Superior temporal gyrus (tissue), 1 donor: ENCODE measurements at regions not wholly inside any gene's neighbourhood (a gene's known extent, or its start where the extent isn't known, plus 50 kb on each side); places are given as distances from the start of the nearest gene placed in this dataset.
A peak's percentile ranks its signal among the peaks of the same experiment; 100 is the strongest.

Source experiments
- DNase-seq: peaks from one replicate; pipeline ENCODE4 v3.0.0-alpha.2; 2016; ENCODE audit errors: extremely low spot score

DNA sequence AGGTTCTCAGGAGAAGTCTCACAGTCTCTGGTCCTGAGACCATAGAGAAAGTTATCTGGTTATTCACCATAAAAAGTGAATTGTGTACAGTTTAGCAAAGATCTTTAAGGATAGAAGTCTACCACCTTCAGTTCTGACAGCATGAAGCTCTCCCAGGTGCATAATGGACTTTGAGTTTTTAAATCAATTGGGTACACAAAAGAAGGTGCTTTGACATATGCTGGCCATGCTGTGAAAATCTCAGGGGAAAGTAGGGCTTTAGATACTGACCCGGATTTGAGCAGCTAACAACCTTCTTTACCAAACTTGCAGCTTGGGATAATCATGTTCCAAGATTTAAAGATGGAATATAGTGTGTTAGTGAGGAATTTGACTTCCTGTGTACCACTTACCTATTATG lies 264.2 kb downstream of the ZSWIM6 start:
- DNase-seq = no peak

DNA sequence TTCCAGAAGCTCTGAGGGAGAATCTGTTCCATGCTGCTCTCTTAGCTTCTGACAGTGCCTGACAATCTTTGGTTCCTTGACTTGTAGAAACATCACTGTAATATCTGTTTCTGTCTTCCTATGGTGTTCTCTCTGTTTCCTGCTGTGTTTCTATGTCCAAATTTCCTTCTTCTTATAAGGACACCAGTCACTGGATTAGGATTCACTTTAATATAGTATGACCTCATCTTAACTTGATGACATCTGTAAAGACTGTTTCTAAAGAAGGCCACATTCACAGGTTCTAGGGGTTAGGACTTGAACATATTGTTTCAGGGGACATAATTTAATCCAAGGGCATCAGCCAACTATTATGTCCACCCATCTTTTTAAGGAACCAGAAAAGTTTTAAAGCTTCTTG lies 265.6 kb downstream of the ZSWIM6 start:
- no peak for DNase-seq

DNA sequence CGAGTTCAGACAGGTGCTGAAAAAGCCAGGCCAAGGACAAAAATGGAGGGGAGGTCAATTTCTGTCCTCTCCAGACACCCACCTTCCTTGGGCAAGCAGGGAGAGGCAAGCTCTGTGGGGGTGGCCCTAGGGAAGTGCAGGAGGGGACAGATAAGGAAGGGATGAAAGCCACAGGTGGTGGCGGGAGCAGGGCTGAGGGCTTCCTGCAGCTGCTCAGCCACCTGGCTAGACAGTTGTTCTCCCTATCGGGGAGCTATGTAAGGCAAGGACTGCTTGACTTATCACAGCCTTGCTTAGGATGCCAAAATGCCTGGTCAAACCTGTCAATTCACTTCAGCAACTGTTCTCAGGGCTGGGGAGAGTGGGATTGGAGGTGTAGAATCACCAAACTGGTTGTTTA lies 266.1 kb downstream of the ZSWIM6 start:
- DNase-seq = no peak

GRCh38 chr5:61599370-61600122 lies 267.5 kb downstream of the ZSWIM6 start:
- no peak for DNase-seq

DNA sequence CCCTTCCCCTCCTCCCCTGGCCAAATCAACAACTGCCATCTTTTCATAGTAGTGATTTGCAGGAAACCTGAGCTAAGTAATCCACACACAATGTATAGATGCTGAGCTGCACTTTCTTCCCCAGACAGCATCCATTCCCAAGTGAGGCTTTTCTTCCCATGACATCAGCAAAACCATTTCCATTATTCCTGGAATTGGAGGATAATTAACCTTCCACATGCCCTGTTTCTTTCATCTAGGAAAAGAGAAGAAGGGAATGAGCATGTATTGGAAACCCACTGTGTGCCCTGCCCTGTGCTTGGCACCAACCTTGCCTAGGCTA lies 268.0 kb downstream of the ZSWIM6 start:
- no peak for DNase-seq

GRCh38 chr5:61600945-61601511 lies 269.0 kb downstream of the ZSWIM6 start:
- DNase-seq = no peak

DNA sequence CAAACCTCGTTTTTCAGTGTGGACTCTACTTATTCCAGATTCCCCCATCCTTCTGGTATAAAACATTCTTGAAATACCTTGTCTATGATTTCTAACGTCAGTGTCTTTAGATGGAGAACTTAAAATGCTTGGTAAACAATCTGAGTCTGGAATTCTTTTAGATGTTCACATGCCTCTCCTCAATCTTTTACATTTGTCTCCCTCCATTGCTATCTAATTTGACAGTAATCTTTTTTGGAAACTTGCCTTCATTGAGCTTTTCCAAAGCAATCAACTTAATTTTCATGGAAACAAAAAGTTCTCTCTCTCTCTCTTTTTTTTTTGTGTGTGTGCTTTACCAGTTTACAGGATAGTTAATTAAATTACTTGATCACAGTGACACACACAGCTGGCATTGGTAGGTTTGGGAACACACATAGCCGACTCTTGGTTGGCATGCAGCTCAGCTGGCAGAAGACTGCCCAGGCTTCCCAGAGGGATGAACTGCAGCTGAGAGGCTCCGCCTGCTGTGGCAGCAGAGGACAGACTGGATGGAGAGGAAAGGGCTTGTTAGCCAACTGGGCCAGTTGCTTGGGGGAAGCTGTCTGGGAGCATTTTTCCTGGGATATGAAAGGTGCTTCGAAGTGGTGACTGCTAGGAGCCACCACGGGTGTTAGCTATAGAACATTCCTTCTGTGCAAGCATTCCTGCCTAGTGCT lies 271.3 kb downstream of the ZSWIM6 start:
- DNase-seq = peak; percentile 88

DNA sequence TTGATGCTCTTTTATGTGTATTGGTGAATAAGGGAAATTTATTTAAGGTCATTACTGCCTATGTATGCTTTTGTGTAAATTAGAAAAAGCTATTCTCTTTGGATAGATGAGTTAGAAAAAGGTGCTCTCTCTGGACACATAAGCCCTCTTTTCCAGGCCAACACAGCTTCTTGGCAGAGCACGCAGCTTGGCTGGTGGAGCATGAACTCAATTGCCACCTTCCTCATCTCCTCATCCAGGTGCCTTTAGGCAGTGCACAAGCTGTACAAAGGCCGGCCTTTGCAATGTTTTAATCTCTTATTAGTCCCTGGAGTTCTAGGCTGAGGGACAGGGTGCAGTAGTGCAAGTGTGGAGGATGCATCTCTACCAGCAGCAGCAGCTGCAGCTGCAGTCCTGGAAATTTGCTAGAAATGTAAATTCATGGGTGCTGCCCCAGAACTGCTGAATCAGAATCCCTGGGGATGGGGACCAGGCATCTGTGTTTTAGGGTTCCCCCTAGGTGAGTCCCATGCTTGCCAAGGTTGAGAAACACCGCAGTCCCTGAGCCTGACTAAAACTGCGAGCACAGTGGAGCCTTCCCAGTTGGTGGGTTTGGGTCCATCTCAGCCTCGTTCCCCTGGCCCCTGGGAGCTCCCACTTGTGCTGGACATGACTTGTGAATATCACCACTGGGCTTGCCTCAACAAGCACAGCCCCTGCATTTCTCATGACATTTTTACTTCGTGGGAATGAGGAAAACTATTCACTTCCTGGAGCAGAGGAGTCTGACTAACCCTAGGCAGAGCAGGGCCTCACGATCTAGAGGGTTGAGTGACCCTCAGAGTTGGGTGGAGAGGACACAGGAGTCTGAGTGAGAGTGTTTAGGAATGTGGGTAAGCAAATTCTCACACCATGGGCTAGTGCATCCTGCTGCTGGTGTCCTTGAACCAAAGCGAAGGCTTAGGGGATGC lies 272.3 kb downstream of the ZSWIM6 start:
- DNase-seq = no peak

DNA sequence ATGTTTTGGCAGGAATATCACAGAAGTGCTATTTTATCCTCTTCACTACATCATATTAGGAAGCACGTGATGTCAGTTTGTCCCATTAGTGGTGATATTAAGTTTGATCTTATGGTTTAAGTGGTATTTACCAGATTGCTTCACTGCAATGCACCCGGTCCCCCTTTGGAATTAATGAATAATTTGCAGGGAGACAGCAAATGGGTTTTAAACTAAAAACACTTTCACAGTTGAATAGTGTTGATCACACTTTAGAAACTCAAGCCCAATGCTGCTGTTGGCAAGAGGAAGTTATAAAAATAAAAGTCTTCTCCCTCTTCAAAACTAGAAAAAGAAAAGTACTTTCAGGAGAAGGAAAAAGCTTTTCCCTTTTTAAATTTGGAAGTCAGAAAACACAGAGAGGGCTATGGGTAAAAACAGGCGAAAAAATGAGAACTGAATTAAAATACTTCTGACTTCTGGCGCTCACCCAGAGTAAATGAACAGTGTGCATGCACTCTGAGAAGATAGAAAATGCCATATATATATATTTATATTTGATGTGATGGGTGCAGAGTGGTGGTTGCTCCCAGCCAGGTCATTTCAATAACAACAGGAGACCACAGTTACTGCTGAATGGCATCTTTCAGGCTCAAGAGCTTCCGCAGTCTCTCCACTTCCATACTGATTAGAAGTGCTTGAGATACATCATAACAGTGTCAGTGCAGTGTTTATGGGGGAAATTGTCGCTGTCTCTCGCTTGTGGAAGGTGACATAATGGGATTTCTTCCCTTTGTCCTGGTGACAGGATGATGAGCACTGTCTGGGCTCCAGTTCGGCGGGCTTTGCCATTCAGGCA lies 278.0 kb downstream of the ZSWIM6 start:
- DNase-seq = peak; percentile 52

DNA sequence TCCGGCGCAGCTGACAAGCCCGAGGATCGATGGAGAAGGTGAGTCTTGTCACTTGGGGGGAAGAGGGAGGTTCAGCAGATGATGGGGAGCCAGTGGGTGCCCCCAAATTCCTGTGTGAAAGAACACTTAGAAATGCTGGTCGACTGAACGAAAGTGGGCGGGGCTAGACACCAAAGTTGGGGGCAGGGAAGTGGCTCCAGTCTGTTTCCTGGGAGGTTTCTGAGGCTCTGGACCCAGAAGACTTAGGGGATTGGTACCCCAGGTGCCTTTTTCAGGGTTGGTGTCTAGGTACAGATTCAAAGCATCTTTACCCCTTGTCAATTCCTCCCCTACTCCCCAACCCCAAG lies 278.6 kb downstream of the ZSWIM6 start:
- DNase-seq = no peak

GRCh38 chr5:61612431-61612830 lies 280.4 kb downstream of the ZSWIM6 start:
- DNase-seq = no peak

GRCh38 chr5:61613679-61614078 lies 281.6 kb downstream of the ZSWIM6 start:
- no peak for DNase-seq

GRCh38 chr5:61614606-61615005 lies 282.5 kb downstream of the ZSWIM6 start:
- DNase-seq = no peak

DNA sequence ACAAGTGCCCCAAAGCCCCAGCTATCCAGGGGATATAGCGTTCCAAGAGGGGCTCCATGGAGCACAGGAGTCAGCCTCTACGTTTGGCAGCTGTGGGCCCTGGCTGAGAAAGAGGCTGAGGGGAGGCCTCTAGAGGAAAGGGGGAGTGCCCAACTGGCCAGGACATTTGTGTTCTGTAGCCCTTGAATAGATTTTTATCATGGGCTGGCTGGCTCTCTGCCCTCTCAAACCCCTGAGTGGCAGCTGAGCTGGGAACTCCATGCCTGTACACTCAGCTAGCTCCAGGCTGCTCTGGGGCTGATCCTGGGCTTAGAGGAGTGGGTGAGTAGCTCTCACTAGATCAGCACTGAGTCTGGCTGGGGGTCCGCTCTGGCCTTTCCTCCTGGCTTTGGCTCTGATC lies 285.0 kb downstream of the ZSWIM6 start:
- peak; percentile 39 for DNase-seq

DNA sequence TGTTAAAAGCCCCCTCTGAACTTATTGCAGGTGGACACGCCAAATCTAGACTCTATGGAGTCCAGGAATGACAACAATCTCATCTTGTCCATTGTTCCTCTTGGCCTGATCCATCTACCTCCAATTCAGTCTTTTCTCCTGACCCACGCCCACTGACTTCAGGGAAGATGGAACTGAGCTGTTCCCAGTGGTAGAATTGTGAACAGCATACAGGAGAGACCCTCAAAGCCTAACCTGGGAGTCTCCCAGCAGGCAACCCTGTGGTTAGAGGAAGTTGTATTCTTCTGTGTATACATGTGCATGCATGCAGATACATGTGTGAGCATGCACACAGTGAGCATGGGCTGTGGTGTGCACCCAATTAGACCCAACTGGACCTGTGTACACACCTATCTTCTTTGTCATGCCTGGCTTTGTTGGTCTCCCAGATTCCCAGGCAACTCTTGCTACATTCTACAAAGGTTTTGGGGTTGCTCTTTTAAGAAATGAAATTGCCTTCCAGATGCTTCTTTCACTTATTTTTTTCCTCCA lies 286.0 kb downstream of the ZSWIM6 start:
- peak; percentile 11 for DNase-seq

DNA sequence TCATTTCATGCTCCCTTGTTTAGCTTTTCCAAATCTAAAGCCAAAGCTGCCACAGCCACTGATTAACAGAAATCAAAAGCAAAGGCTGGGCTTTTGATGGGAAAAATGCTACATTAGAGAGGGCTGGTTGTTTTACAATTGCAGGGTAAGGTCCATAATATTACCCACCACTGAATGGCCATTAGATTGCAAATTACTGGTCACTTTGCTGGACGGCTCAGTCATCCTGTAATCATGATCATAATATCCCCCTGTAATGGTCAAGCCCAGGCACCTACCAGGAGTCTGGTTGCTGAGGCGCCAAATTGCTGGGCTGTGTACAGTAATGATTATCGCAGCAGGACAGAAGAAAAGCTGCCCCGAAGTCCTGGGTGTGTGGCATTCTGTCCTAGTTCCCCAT lies 286.5 kb downstream of the ZSWIM6 start:
- DNase-seq = no peak

GRCh38 chr5:61619289-61619688 lies 287.2 kb downstream of the ZSWIM6 start:
- no peak for DNase-seq

DNA sequence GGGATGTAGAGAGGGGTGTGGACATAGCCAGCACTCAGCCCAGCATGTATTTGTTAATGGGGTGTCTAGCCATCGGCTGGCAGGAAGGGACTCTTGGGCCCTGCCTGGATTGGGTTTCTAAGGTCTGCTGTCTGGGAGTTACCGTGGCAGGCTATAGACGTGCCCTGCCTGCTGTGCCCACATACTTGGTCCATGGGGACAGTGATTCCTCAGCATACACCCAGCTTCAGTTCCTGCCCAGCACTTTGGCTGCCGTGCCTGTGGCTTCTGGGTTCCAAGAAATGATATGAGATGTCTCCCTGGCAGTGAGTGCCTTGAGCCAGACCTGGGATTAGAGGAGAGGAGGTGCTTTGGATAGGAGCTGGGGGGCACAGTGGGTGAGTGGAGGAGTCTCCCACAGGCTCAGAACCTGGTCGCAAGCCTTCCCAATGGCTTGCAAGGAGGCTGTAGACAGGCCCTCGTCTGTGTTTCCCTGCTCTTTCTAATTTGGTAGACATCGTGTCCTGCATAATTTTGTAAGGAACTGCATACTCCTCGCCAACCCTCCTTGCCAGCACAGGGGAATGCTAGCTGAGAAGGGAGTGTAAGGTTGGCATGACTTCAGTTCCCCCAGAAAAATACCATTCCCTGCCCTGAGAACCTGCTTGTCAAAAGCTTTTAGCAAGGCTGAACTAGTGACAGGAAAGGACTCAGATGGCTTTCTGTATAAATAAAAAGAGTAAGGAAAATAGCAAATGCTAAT lies 287.9 kb downstream of the ZSWIM6 start:
- DNase-seq = peak; percentile 58

DNA sequence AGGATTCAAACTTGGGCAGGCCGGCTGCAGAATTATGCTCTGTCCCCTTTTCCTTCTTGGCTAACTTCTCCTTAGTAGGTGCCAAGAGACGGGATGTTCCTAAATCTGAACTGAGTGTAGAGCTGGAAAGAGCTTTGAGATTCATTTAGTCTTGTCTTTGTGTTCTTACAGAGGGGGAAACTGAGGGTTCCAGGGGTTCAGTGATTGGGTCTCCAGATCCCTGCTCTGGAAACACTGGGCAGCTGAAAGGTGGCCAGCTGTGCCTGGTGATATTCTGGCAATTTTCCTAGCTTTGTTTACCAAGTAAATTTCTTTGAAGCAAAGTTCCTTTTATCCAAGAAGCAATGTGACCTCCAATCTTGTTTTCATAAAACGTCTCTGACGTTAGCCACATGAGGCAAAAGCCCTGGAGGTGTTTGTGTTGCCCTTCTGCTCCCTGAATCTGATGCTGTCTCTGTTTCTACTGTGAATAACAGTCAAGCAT lies 288.7 kb downstream of the ZSWIM6 start:
- DNase-seq = peak; percentile 81

DNA sequence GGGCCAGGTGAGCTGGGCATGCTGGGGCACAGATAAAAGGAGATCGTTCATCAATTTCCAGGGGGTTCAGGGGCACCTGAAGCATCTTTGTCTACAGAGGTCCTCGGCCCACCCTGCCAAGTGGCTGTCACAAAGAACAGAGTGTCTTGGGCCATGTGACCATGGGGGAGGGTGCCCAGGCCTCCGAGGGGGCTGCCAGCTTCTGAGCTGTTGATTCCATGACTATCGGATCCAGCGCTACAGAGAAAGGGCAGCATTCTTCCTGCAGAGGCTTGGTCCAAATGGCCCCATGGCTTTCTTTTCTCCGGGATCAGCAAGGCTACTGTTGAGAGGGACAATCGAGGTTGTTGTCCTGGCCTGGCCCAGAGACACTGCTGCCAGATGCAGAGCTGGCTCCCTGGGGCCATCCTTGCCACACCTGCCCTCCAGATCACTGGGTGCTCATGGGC lies 289.2 kb downstream of the ZSWIM6 start:
- DNase-seq = peak; percentile 98
